ENCODE measurements at regions not wholly inside any gene's neighbourhood (a gene's known extent, or its start where the extent isn't known, plus 50 kb on each side); places are given as distances from the start of the nearest gene placed in this dataset.
"Not testable (repeated sequence)": the region's sequence is repeated elsewhere in the genome, so short reads cannot be mapped to it uniquely, and the experiment has no call there.

DNA sequence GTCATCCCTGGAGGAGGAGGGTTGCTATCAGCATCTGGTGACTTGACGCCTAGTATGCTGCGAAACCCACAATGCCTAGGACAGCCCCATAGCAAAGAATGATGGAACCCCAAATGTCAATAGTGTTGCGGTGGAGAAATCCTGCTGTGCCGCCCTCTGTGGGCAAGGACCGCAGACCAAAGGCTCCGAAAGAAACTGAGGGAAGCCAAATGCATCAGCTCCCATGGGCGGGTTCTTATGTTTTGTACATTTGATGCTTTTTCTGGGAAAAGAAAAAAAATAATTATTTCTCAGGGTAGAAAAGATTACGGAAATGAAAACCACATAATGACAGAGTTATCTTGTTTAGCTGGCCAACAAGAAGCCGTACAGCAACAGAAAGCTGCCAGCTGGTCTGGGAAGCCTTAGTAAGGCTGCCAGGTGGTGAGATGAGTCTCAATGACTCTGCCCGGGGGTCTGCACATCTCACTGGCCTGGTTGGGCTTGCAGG, 95.0 kb upstream of the TBL1X start:
- no peak overlapping the region for H3K4me3 ChIP-seq (replicated peaks; ENCODE audit: low read depth, low read length)
- no peak for DNase-seq (ENCODE audit: extremely low read depth, low read depth)
- TF ChIP-seq, protein P1, sequence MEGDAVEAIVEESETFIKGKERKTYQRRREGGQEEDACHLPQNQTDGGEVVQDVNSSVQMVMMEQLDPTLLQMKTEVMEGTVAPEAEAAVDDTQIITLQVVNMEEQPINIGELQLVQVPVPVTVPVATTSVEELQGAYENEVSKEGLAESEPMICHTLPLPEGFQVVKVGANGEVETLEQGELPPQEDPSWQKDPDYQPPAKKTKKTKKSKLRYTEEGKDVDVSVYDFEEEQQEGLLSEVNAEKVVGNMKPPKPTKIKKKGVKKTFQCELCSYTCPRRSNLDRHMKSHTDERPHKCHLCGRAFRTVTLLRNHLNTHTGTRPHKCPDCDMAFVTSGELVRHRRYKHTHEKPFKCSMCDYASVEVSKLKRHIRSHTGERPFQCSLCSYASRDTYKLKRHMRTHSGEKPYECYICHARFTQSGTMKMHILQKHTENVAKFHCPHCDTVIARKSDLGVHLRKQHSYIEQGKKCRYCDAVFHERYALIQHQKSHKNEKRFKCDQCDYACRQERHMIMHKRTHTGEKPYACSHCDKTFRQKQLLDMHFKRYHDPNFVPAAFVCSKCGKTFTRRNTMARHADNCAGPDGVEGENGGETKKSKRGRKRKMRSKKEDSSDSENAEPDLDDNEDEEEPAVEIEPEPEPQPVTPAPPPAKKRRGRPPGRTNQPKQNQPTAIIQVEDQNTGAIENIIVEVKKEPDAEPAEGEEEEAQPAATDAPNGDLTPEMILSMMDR (IDR thresholded peaks at IDR 0.05; ENCODE audit: low read depth, low read length, missing control alignments): no peak

DNA sequence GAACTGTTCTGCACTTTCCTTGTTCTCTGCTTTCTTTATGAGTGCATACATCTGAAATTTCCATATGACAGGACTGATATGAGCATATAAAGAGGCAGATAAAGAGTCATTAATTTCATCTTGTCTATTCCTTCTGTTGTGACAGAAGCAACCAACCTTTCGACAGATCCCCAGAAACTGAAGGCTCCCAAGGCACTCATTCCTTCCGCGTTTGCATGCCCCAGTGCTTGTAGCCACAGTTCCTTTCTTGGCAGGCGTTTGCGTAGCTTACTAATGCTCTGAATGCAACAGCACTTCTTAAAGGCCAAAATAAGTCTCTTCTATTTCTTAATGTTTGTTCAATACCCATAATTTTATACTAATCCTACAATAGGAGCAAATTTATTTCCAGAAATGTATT, 94.0 kb upstream of the TBL1X start:
- H3K4me3 ChIP-seq (replicated peaks; ENCODE audit: low read depth, low read length): no peak overlapping the region
- TF ChIP-seq, protein P1 (IDR thresholded peaks at IDR 0.05; ENCODE audit: low read depth, low read length, missing control alignments): no peak
- no peak for DNase-seq (ENCODE audit: extremely low read depth, low read depth)

DNA sequence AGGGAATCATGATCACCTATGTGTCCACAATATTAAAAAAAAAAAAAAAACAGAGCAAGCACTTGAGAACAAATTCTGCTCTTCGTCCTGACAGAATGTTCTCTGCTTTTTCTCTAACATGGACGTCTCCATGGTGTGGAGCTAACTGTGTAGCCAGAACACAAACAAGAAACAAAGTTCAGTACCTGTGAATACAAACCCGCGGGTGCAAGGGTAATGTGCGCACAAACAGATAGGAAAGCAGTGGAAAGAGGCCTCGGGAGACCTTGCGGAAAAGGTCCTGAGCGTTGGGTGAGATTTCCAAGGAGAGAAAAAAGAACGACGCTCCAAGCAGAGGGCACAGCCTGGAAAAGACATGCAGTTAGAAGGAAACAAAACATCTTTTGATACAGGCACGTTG, 92.0 kb upstream of the TBL1X start:
- TF ChIP-seq, protein P1 (IDR thresholded peaks at IDR 0.05; ENCODE audit: low read depth, low read length, missing control alignments): no peak
- no peak for DNase-seq (ENCODE audit: extremely low read depth, low read depth)

DNA sequence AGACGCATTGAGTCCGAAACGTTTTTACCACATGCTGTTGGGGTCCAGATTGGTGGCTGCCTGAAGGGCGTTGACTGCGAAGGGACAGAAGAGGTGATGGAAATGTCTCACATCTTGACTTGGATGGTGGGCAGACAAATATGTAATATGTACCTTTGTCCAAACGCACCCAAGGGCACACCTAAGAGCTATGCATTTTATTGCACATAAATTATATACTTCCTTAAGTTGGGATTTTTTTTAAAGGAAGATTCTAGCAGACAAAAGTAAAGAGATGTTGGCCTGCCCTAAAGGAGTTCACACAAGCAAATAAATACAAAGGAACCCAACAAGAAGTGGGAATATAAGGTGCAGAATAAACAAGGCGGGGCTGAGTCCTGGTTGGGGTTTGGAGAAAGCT, 91.1 kb upstream of the TBL1X start:
- no peak for DNase-seq (ENCODE audit: extremely low read depth, low read depth)
- H3K4me3 ChIP-seq (replicated peaks; ENCODE audit: low read depth, low read length): no peak overlapping the region
- TF ChIP-seq, protein P1 (IDR thresholded peaks at IDR 0.05; ENCODE audit: low read depth, low read length, missing control alignments): no peak

More for the DNA sequence above, 92.0 kb upstream of the TBL1X start:
- no peak overlapping the region for H3K4me3 ChIP-seq (replicated peaks; ENCODE audit: low read depth, low read length)

DNA sequence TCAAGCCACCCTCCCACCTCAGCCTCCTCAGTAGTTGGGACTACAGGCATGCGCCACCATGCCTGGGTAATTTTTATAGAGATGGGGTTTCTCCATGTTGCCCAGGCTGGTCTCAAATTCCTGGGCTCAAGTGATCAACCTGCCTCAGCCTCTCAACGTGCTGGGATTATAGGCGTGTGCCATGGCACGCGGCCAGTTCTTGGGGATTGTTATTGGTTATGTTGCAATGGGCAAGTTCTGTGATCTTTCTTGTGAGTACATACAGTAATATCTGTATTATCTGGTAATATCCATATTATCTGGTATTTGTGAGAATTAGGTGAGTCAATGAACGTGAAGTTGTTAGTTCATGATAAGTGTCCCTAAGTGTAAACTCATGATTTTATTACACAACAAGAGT, 90.3 kb upstream of the TBL1X start:
- TF ChIP-seq, protein P1 (IDR thresholded peaks at IDR 0.05; ENCODE audit: low read depth, low read length, missing control alignments): no peak
- no peak for DNase-seq (ENCODE audit: extremely low read depth, low read depth)
- H3K4me3 ChIP-seq (replicated peaks; ENCODE audit: low read depth, low read length): no peak overlapping the region

DNA sequence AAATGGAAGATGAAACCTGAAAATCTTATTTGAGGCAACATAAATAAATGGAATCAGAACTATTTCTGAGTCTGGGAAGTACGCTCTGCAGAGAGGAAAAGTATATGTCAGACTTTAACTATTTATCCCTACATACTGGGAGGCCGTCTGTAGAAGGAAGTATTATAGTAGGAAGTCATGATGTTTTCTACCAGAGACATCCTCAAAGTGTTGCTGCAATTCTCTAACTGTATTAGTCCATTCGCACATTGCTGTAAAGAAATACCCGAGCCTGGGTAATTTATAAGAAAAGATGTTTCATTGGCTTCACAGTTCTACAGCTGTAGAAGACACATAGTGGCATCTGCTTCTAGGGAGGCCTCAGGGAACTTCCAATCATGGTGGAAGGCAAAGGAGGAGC, 88.7 kb upstream of the TBL1X start:
- no peak for DNase-seq (ENCODE audit: extremely low read depth, low read depth)
- TF ChIP-seq, protein P1 (IDR thresholded peaks at IDR 0.05; ENCODE audit: low read depth, low read length, missing control alignments): no peak

DNA sequence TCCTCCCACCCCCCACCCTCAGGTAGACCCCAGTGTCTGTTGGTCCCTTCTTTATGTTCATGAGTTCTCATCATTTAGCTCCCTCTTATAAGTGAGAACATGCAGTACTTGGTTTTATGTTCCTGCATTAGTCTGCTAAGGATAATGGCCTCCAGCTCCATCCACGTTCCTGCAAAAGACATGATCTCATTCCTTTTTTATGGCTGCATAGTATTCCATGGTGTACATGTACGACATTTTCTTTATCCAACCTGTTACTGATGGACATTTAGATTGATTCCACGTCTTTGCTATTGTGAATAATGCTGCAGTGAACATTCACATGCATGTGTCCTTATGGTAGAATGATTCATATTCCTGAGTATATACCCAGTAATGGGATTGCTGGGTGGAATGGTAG, 87.6 kb upstream of the TBL1X start:
- not testable (repeated sequence) for H3K4me3 ChIP-seq (replicated peaks; ENCODE audit: low read depth, low read length); DNase-seq (ENCODE audit: extremely low read depth, low read depth)

More for the DNA sequence above, 88.7 kb upstream of the TBL1X start:
- no peak overlapping the region for H3K4me3 ChIP-seq (replicated peaks; ENCODE audit: low read depth, low read length)
